ENCODE measurements at regions not wholly inside any gene's neighbourhood (a gene's known extent, or its start where the extent isn't known, plus 50 kb on each side); places are given as distances from the start of the nearest gene placed in this dataset.

- no peak for TF ChIP-seq EZH2 (IDR thresholded peaks at IDR 0.05; ENCODE audit: low read length, missing control alignments)
- no peak for TF ChIP-seq CTCF (conservative IDR thresholded peaks at IDR 0.05 in 1 of 2, IDR thresholded peaks at IDR 0.05 in 1 of 2; ENCODE audit: low read depth in 1 of 2, low read length in 2 of 2)
Observed at GRCh38 chr5:88646866-88647265, 236.1 kb downstream of the MEF2C start.

Data from fibroblast of lung (primary cell).